GM23338 (cell line): ENCODE measurements at regions not wholly inside any gene's neighbourhood (a gene's known extent, or its start where the extent isn't known, plus 50 kb on each side); places are given as distances from the start of the nearest gene placed in this dataset.

ENCODE experiments used
- CREB1 ChIP-seq: fragments of 250-450 bp; sonication (Bioruptor Pico); IDR thresholded peaks from 2 replicates; pipeline ENCODE4 v1.5.0; 2020; ENCODE audit warnings: low read depth, mild to moderate bottlenecking, moderate library complexity
- EZH2 ChIP-seq: fragments of 200-600 bp; sonication (generic); IDR thresholded peaks from one replicate; pipeline ENCODE4 v1.8.0; 2017; ENCODE audit warnings: antibody characterized with exemption, mild to moderate bottlenecking, low read depth; ENCODE audit not compliant: unreplicated experiment
- JUNB ChIP-seq: IDR thresholded peaks from one replicate; pipeline ENCODE4 v1.6.1; 2016; ENCODE audit warnings: antibody characterized with exemption; ENCODE audit not compliant: unreplicated experiment
- POLR2AphosphoS5 ChIP-seq: IDR thresholded peaks from 2 replicates; pipeline ENCODE4 v1.6.1; 2016; ENCODE audit warnings: antibody characterized with exemption, low read depth
- ZNF114 ChIP-seq: fragments of 250-450 bp; sonication (Bioruptor Pico); IDR thresholded peaks from 2 replicates; pipeline ENCODE4 v1.5.0; 2020; ENCODE audit warnings: mild to moderate bottlenecking, moderate library complexity
- TF ChIP-seq, protein P1 (sequence below): fragments of 250-450 bp; sonication (Bioruptor Pico); IDR thresholded peaks from 2 replicates; pipeline ENCODE4 v1.5.0; 2020; ENCODE audit warnings: mild to moderate bottlenecking, moderate library complexity
- TF ChIP-seq, protein P2 (sequence below): IDR thresholded peaks from 2 replicates; pipeline ENCODE4 v1.6.1; 2016; ENCODE audit warnings: antibody characterized with exemption
- TF ChIP-seq, protein P3 (sequence below), 2 experiments: fragments of 200-600 bp in 1 of 2; sonication (generic) in 1 of 2; conservative IDR thresholded peaks; 2 replicates each; pipeline versions ENCODE4 v1.5.1 to v1.6.1; 2016 to 2017; ENCODE audit warnings: antibody characterized with exemption in 2 of 2, low read depth in 2 of 2, mild to moderate bottlenecking in 2 of 2, moderate library complexity in 1 of 2

DNA sequence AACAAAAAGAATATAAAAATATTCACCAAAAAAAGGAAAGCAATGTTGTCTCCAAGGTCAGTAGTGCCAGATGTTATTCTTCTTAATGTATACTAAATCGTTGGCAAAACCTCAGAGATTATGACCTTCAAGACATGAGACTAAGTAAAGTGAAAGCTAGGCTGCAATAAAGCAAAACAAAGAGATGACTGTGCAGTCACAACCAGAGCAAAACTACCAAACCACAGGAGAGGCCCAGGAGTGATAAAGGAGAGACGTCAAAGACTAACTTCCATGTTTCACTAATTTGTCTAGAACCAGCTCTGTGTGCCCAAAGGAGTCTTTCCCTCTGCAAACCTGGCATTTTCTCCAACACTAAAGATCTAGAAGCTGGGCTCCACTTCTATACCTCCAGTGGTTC lies 155.9 kb upstream of the POU3F2 start (continued):
- TF ChIP-seq, protein P1, sequence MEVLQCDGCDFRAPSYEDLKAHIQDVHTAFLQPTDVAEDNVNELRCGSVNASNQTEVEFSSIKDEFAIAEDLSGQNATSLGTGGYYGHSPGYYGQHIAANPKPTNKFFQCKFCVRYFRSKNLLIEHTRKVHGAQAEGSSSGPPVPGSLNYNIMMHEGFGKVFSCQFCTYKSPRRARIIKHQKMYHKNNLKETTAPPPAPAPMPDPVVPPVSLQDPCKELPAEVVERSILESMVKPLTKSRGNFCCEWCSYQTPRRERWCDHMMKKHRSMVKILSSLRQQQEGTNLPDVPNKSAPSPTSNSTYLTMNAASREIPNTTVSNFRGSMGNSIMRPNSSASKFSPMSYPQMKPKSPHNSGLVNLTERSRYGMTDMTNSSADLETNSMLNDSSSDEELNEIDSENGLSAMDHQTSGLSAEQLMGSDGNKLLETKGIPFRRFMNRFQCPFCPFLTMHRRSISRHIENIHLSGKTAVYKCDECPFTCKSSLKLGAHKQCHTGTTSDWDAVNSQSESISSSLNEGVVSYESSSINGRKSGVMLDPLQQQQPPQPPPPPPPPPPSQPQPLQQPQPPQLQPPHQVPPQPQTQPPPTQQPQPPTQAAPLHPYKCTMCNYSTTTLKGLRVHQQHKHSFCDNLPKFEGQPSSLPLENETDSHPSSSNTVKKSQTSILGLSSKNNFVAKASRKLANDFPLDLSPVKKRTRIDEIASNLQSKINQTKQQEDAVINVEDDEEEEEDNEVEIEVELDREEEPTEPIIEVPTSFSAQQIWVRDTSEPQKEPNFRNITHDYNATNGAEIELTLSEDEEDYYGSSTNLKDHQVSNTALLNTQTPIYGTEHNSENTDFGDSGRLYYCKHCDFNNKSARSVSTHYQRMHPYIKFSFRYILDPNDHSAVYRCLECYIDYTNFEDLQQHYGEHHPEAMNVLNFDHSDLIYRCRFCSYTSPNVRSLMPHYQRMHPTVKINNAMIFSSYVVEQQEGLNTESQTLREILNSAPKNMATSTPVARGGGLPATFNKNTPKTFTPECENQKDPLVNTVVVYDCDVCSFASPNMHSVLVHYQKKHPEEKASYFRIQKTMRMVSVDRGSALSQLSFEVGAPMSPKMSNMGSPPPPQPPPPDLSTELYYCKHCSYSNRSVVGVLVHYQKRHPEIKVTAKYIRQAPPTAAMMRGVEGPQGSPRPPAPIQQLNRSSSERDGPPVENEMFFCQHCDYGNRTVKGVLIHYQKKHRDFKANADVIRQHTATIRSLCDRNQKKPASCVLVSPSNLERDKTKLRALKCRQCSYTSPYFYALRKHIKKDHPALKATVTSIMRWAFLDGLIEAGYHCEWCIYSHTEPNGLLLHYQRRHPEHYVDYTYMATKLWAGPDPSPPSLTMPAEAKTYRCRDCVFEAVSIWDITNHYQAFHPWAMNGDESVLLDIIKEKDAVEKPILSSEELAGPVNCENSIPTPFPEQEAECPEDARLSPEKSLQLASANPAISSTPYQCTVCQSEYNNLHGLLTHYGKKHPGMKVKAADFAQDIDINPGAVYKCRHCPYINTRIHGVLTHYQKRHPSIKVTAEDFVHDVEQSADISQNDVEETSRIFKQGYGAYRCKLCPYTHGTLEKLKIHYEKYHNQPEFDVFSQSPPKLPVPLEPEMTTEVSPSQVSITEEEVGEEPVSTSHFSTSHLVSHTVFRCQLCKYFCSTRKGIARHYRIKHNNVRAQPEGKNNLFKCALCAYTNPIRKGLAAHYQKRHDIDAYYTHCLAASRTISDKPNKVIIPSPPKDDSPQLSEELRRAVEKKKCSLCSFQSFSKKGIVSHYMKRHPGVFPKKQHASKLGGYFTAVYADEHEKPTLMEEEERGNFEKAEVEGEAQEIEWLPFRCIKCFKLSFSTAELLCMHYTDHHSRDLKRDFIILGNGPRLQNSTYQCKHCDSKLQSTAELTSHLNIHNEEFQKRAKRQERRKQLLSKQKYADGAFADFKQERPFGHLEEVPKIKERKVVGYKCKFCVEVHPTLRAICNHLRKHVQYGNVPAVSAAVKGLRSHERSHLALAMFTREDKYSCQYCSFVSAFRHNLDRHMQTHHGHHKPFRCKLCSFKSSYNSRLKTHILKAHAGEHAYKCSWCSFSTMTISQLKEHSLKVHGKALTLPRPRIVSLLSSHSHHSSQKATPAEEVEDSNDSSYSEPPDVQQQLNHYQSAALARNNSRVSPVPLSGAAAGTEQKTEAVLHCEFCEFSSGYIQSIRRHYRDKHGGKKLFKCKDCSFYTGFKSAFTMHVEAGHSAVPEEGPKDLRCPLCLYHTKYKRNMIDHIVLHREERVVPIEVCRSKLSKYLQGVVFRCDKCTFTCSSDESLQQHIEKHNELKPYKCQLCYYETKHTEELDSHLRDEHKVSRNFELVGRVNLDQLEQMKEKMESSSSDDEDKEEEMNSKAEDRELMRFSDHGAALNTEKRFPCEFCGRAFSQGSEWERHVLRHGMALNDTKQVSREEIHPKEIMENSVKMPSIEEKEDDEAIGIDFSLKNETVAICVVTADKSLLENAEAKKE (CRISPR knock-in tag) = no peak
- TF ChIP-seq, protein P2, sequence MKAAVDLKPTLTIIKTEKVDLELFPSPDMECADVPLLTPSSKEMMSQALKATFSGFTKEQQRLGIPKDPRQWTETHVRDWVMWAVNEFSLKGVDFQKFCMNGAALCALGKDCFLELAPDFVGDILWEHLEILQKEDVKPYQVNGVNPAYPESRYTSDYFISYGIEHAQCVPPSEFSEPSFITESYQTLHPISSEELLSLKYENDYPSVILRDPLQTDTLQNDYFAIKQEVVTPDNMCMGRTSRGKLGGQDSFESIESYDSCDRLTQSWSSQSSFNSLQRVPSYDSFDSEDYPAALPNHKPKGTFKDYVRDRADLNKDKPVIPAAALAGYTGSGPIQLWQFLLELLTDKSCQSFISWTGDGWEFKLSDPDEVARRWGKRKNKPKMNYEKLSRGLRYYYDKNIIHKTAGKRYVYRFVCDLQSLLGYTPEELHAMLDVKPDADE = no peak
- TF ChIP-seq POLR2AphosphoS5 (no peak), ZNF114 (CRISPR knock-in tag) (no peak), EZH2 (no peak), CREB1 (CRISPR knock-in tag) (no peak), JUNB (no peak)
- TF ChIP-seq, protein P3, sequence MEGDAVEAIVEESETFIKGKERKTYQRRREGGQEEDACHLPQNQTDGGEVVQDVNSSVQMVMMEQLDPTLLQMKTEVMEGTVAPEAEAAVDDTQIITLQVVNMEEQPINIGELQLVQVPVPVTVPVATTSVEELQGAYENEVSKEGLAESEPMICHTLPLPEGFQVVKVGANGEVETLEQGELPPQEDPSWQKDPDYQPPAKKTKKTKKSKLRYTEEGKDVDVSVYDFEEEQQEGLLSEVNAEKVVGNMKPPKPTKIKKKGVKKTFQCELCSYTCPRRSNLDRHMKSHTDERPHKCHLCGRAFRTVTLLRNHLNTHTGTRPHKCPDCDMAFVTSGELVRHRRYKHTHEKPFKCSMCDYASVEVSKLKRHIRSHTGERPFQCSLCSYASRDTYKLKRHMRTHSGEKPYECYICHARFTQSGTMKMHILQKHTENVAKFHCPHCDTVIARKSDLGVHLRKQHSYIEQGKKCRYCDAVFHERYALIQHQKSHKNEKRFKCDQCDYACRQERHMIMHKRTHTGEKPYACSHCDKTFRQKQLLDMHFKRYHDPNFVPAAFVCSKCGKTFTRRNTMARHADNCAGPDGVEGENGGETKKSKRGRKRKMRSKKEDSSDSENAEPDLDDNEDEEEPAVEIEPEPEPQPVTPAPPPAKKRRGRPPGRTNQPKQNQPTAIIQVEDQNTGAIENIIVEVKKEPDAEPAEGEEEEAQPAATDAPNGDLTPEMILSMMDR (conservative IDR thresholded peaks at IDR 0.05; ENCODE audit: low read depth in 2 of 2) = no peak
